Breast epithelium (tissue), 4 donors: ENCODE measurements at regions not wholly inside any gene's neighbourhood (a gene's known extent, or its start where the extent isn't known, plus 50 kb on each side); places are given as distances from the start of the nearest gene placed in this dataset.

Experiments used
- DNase-seq, 2 donors: peaks; one replicate each; pipeline ENCODE4 v3.0.0-alpha.2; 2019; ENCODE audit warnings: low spot score in 2 of 2
- H3K27ac ChIP-seq, 2 donors: fragments of 200-600 bp; sonication (generic) in 1 of 2; one replicate each; pipeline ENCODE4 v1.5.1; 2016 to 2019; ENCODE audit warnings: mild to moderate bottlenecking in 1 of 2
- H3K27me3 ChIP-seq, 2 donors: fragments of 200-600 bp; sonication (generic) in 1 of 2; one replicate each; pipeline versions ENCODE4 v1.5.1 to v1.6.0; 2017 to 2019; ENCODE audit warnings: control low read depth in 1 of 2, mild to moderate bottlenecking in 1 of 2
- H3K36me3 ChIP-seq: fragments of 200-600 bp; one replicate; pipeline ENCODE4 v1.5.1; 2019
- H3K4me1 ChIP-seq, 2 donors: fragments of 200-600 bp; sonication (generic); one replicate each; pipeline ENCODE4 v1.5.1; 2016 to 2019; ENCODE audit warnings: control low read depth in 1 of 2
- H3K4me3 ChIP-seq, 3 donors: fragments of 200-600 bp; sonication (generic); 1 replicate in 2 of 3; 2 replicates in 1 of 3; pipeline ENCODE4 v1.5.1; 2016 to 2019; ENCODE audit warnings: mild to moderate bottlenecking in 3 of 3, moderate library complexity in 2 of 3
- H3K9me3 ChIP-seq, 2 donors: fragments of 200-600 bp; sonication (generic) in 1 of 2; one replicate each; pipeline ENCODE4 v1.5.1; 2016 to 2019; ENCODE audit warnings: control low read depth in 1 of 2
- POLR2A ChIP-seq: fragments of 450-650 bp; IDR thresholded peaks from one replicate; pipeline ENCODE4 v1.6.1; 2016; ENCODE audit warnings: antibody characterized with exemption, mild to moderate bottlenecking, moderate library complexity
- POLR2AphosphoS5 ChIP-seq, 3 donors: sonication (generic); formaldehyde crosslinking; IDR thresholded peaks; one replicate each; pipeline ENCODE4 v1.6.1; 2017; ENCODE audit warnings: antibody characterized with exemption in 3 of 3
- intact Hi-C: fragments of 100-400 bp; cut with DNase I; formaldehyde crosslinking; loops from one replicate; pipeline ENCODE4 v1.15.1; 2023; ENCODE audit warnings: low total_unique reads
- TF ChIP-seq, protein P1 (sequence below), 3 donors: fragments of 450-650 bp; IDR thresholded peaks; one replicate each; pipeline ENCODE4 v1.5.1; 2016 to 2017; ENCODE audit warnings: antibody characterized with exemption in 3 of 3, mild to moderate bottlenecking in 3 of 3, moderate library complexity in 3 of 3

DNA sequence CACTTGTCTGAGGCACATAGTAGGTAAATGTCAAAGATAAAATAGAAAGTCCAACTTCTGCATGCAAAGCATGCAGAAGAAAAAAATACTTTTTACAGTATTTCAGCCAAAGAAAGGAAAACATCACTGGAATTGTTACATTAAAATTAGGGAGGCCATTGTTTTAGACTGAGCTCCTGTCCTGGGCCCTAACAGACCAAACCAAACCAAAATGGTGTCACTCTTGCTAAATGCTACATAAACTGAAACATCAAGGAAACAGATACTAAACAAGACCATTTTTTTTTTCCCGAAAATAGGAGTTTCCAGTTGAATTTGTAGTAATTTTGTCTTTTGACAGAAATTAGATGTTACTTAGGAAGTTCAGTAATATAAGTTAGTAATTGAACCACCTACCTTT, 508.8 kb downstream of the DSC3 start:
- Histone ChIP-seq H3K4me1 (no peaks in the 10 kb centered on the region), H3K4me3 (no peak overlapping the region), H3K9me3 (no peaks in the 10 kb centered on the region), H3K27me3 (no peaks in the 10 kb centered on the region), H3K36me3 (no peaks in the 10 kb centered on the region), H3K27ac (no peak overlapping the region)
- no peak for DNase-seq
- TF ChIP-seq POLR2AphosphoS5 (IDR thresholded peaks at IDR 0.05) (no peak), POLR2A (no peak)
- TF ChIP-seq, protein P1, sequence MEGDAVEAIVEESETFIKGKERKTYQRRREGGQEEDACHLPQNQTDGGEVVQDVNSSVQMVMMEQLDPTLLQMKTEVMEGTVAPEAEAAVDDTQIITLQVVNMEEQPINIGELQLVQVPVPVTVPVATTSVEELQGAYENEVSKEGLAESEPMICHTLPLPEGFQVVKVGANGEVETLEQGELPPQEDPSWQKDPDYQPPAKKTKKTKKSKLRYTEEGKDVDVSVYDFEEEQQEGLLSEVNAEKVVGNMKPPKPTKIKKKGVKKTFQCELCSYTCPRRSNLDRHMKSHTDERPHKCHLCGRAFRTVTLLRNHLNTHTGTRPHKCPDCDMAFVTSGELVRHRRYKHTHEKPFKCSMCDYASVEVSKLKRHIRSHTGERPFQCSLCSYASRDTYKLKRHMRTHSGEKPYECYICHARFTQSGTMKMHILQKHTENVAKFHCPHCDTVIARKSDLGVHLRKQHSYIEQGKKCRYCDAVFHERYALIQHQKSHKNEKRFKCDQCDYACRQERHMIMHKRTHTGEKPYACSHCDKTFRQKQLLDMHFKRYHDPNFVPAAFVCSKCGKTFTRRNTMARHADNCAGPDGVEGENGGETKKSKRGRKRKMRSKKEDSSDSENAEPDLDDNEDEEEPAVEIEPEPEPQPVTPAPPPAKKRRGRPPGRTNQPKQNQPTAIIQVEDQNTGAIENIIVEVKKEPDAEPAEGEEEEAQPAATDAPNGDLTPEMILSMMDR (IDR thresholded peaks at IDR 0.05), result no peak
- intact Hi-C loops, result no loop called here

DNA sequence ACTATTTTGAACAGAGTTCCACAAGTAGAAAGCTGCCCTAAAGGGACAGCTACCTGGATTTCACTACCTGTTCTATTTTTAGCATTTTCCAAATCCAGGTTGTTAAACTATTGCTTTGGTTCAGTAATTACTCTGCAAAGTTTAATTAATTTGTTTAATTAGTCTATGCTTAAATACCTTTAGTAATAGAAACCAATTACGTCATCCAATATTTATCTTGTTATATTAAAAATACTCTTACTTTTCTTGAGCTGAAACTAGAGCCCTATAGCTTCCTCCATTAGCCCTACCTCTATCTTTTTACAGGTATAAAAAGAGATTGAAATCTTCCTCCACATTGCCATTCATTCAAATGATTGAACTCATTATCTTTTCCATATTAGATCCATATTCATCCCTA, 514.6 kb downstream of the DSC3 start:
- intact Hi-C loops, result no loop called here
- no peaks in the 10 kb centered on the region for H3K36me3 ChIP-seq
- no peak overlapping the region for H3K4me3 ChIP-seq
- TF ChIP-seq, protein P1 (IDR thresholded peaks at IDR 0.05), result no peak
- no peak for TF ChIP-seq POLR2A
- TF ChIP-seq POLR2AphosphoS5 (IDR thresholded peaks at IDR 0.05), result no peak
- no peak overlapping the region for H3K27ac ChIP-seq
- no peaks in the 10 kb centered on the region for H3K4me1 ChIP-seq
- DNase-seq, result no peak
- no peaks in the 10 kb centered on the region for H3K9me3 ChIP-seq
- no peaks in the 10 kb centered on the region for H3K27me3 ChIP-seq

GRCh38 chr18:30527226-30527625, 515.3 kb downstream of the DSC3 start:
- Histone ChIP-seq H3K9me3 (no peaks in the 10 kb centered on the region), H3K27ac (no peak overlapping the region), H3K4me3 (no peak overlapping the region), H3K36me3 (no peaks in the 10 kb centered on the region), H3K4me1 (no peaks in the 10 kb centered on the region), H3K27me3 (no peaks in the 10 kb centered on the region)
- TF ChIP-seq POLR2A, result no peak
- TF ChIP-seq, protein P1 (IDR thresholded peaks at IDR 0.05), result no peak
- no peak for TF ChIP-seq POLR2AphosphoS5 (IDR thresholded peaks at IDR 0.05)
- no peak for DNase-seq
- intact Hi-C loops, result no loop called here

DNA sequence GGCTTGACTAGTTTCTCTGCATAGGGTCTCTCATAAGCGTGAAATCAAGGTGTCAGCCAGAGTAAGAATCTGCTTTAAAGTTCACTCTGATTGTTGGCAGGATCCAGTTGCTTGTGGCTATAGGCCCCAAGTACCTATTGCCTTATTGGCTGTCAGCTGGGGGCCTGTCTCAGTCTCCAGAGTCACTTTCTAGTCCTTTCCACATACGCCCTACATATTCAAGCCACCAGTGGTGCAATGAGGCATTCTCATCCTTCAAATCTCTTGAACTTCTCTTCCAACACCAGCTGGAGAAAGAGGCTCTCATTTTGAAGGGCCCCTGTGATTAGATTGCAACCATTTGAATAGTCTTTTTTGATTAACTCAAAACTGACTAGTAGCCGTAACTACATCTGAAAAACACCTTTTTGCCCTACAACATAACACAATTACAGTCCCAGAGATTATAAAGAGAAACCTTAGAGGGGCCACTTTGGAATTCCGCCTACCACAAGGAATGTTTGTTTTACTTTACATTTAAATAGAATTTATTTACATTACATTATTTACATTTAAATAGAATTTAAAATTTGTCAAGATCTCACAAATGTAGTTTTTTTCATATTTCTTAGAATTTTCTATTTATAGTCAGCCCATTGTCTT, 520.1 kb downstream of the DSC3 start:
- no peak overlapping the region for H3K27ac ChIP-seq
- intact Hi-C loops, result no loop called here
- H3K36me3 ChIP-seq, result no peaks in the 10 kb centered on the region
- H3K27me3 ChIP-seq, result no peaks in the 10 kb centered on the region
- H3K4me3 ChIP-seq, result no peak overlapping the region
- no peaks in the 10 kb centered on the region for H3K4me1 ChIP-seq
- no peaks in the 10 kb centered on the region for H3K9me3 ChIP-seq
- TF ChIP-seq, protein P1 (IDR thresholded peaks at IDR 0.05), result no peak
- no peak for TF ChIP-seq POLR2A
- no peak for TF ChIP-seq POLR2AphosphoS5 (IDR thresholded peaks at IDR 0.05)
- no peak for DNase-seq

DNA sequence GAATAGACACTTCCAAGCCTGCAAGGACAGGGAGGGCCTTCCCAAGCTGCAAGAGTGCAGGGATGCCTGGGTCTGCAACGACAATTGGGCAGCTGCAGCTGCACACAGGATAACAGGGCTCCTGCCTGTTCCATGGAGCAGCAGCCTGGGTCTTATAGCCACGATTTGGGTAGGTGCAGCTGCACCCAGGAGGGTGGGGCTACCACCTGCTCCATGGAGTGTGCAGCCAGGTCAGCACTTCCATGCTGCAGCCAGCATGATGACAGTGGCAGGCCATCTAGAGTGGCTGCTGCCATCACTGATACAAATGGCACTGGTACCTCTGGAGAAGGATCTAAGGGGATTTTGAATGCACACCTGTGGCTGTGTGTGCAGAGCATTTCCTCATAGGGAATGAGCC, 528.5 kb downstream of the DSC3 start:
- Histone ChIP-seq H3K36me3 (no peaks in the 10 kb centered on the region), H3K27ac (no peak overlapping the region), H3K4me1 (no peaks in the 10 kb centered on the region), H3K4me3 (no peak overlapping the region), H3K9me3 (peaks cover 0 to 4% of the 10 kb centered on the region in 2 donors), H3K27me3 (no peaks in the 10 kb centered on the region)
- TF ChIP-seq POLR2A, result no peak
- no peak for TF ChIP-seq POLR2AphosphoS5 (IDR thresholded peaks at IDR 0.05)
- TF ChIP-seq, protein P1 (IDR thresholded peaks at IDR 0.05), result no peak
- intact Hi-C loops, result no loop called here
- no peak for DNase-seq
